ENCODE measurements at regions not wholly inside any gene's neighbourhood (a gene's known extent, or its start where the extent isn't known, plus 50 kb on each side); places are given as distances from the start of the nearest gene placed in this dataset.

DNA sequence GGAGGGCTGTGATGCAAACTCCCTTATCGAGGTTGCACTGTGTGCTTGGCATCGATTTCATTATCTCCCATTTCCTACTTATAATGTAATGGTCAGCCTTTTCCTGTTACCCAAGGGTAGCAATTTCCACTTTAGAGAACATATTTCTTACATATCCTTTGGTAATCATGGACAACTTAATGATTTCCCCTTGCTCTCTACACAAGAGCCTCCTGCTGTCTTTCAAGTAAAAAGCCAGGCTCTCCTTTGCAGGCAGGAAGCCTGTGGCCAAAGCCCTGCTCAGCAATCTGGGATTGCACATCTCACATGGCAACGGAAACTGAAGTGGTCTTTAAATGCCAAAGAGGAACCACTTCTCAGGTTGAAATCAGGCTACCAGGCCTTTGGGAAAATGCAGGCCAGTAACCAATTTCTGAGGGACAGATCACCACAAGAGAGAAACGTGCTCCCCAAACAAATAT, 86.7 kb upstream of the IKZF1 start:
- DNase-seq (ENCODE audit: low read depth), result no peak
- Histone ChIP-seq H3K27me3 (replicated peaks; ENCODE audit: control insufficient read depth, insufficient read depth, low read length) (peaks cover 5% of the 10 kb centered on the region), H3K9ac (ENCODE audit: low read length) (no peak overlapping the region), H3K9me3 (ENCODE audit: control insufficient read depth, low read length) (peaks cover 18% of the 10 kb centered on the region), H3K4me1 (ENCODE audit: control insufficient read depth, insufficient read depth, low read length) (no peaks in the 10 kb centered on the region), H3K36me3 (ENCODE audit: control insufficient read depth, insufficient read depth, low read length, severe bottlenecking) (no peaks in the 10 kb centered on the region), H3K4me3 (ENCODE audit: low read length) (no peak overlapping the region)

GRCh38 chr7:50217401-50217800, 87.1 kb upstream of the IKZF1 start:
- peaks cover 14% of the 10 kb centered on the region for H3K9me3 ChIP-seq (ENCODE audit: control insufficient read depth, low read length)
- no peak overlapping the region for H3K4me3 ChIP-seq (ENCODE audit: low read length)
- H3K36me3 ChIP-seq (ENCODE audit: control insufficient read depth, insufficient read depth, low read length, severe bottlenecking), result no peaks in the 10 kb centered on the region
- H3K9ac ChIP-seq (ENCODE audit: low read length), result no peak overlapping the region
- H3K27me3 ChIP-seq (replicated peaks; ENCODE audit: control insufficient read depth, insufficient read depth, low read length), result peaks cover 5% of the 10 kb centered on the region
- DNase-seq (ENCODE audit: low read depth), result no peak
- H3K4me1 ChIP-seq (ENCODE audit: control insufficient read depth, insufficient read depth, low read length), result no peaks in the 10 kb centered on the region

GRCh38 chr7:50216626-50217025, 87.9 kb upstream of the IKZF1 start:
- H3K9me3 ChIP-seq (ENCODE audit: control insufficient read depth, low read length), result peaks cover 6% of the 10 kb centered on the region

GRCh38 chr7:50214771-50215170, 89.7 kb upstream of the IKZF1 start:
- H3K27me3 ChIP-seq (replicated peaks; ENCODE audit: control insufficient read depth, insufficient read depth, low read length), result peaks cover 14% of the 10 kb centered on the region

More at GRCh38 chr7:50216626-50217025, 87.9 kb upstream of the IKZF1 start:
- Histone ChIP-seq H3K4me1 (ENCODE audit: control insufficient read depth, insufficient read depth, low read length) (no peaks in the 10 kb centered on the region), H3K9ac (ENCODE audit: low read length) (no peak overlapping the region), H3K4me3 (ENCODE audit: low read length) (no peak overlapping the region), H3K36me3 (ENCODE audit: control insufficient read depth, insufficient read depth, low read length, severe bottlenecking) (no peaks in the 10 kb centered on the region), H3K27me3 (replicated peaks; ENCODE audit: control insufficient read depth, insufficient read depth, low read length) (peaks cover 10% of the 10 kb centered on the region)
- no peak for DNase-seq (ENCODE audit: low read depth)

DNA sequence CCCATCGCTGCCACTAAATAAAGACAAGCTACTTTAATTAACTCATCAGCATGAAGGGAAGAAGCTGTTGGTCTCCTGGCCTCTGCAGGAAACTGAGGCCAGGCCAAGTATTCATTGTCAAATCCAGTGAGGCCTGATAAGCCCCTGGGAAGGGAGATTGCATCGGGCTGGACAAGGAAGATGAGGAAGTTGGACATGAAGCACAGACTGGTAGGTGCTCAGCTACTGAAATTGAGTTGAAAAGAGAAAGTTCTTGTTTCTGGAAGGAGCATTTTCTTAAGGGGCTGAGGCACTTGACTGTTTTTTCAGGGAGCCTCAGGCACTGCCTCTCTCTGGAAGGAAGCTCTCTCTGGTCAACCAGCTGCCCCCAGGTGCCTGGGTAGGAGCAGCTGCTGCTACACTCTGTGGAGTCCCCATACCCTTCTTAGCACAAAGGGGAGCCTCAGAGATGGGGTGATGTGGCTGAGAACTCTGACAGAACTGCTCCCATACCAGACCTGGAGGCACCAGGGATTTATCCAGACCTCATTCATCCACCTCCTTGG, 90.3 kb upstream of the IKZF1 start:
- Histone ChIP-seq H3K27me3 (replicated peaks; ENCODE audit: control insufficient read depth, insufficient read depth, low read length) (peaks cover 14% of the 10 kb centered on the region), H3K4me1 (ENCODE audit: control insufficient read depth, insufficient read depth, low read length) (no peaks in the 10 kb centered on the region), H3K36me3 (ENCODE audit: control insufficient read depth, insufficient read depth, low read length, severe bottlenecking) (no peaks in the 10 kb centered on the region), H3K9ac (ENCODE audit: low read length) (no peak overlapping the region), H3K9me3 (ENCODE audit: control insufficient read depth, low read length) (no peaks in the 10 kb centered on the region), H3K4me3 (ENCODE audit: low read length) (no peak overlapping the region)
- DNase-seq (ENCODE audit: low read depth), result no peak

More at GRCh38 chr7:50214771-50215170, 89.7 kb upstream of the IKZF1 start:
- no peaks in the 10 kb centered on the region for H3K9me3 ChIP-seq (ENCODE audit: control insufficient read depth, low read length)
- DNase-seq (ENCODE audit: low read depth), result no peak
- no peak overlapping the region for H3K4me3 ChIP-seq (ENCODE audit: low read length)
- no peaks in the 10 kb centered on the region for H3K36me3 ChIP-seq (ENCODE audit: control insufficient read depth, insufficient read depth, low read length, severe bottlenecking)
- H3K4me1 ChIP-seq (ENCODE audit: control insufficient read depth, insufficient read depth, low read length), result no peaks in the 10 kb centered on the region
- no peak overlapping the region for H3K9ac ChIP-seq (ENCODE audit: low read length)

DNA sequence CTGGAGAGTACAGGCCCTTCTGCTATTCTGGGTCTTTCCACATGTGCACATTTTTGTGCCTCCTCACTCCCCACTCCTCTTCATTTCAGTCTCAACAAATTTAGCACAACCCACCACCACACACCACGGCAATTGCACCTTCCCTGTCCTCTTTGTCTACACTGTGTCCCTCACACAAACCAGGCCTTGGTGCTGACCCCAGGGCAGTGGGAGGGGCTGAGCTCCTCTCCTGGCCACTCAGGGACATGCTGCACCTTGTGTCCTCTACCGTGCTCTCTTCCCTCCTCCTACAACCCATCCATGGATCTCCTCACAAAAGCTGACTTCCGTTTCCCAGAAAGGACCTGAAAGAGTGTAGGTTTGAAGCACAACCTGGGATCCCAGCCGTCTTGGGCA, 90.9 kb upstream of the IKZF1 start:
- Histone ChIP-seq H3K9me3 (ENCODE audit: control insufficient read depth, low read length) (no peaks in the 10 kb centered on the region), H3K4me1 (ENCODE audit: control insufficient read depth, insufficient read depth, low read length) (no peaks in the 10 kb centered on the region), H3K9ac (ENCODE audit: low read length) (no peak overlapping the region), H3K4me3 (ENCODE audit: low read length) (no peak overlapping the region), H3K27me3 (replicated peaks; ENCODE audit: control insufficient read depth, insufficient read depth, low read length) (peaks cover 14% of the 10 kb centered on the region), H3K36me3 (ENCODE audit: control insufficient read depth, insufficient read depth, low read length, severe bottlenecking) (no peaks in the 10 kb centered on the region)
- DNase-seq (ENCODE audit: low read depth), result no peak

- Histone ChIP-seq H3K9me3 (ENCODE audit: control insufficient read depth, low read length) (no peaks in the 10 kb centered on the region), H3K27me3 (replicated peaks; ENCODE audit: control insufficient read depth, insufficient read depth, low read length) (peaks cover 14% of the 10 kb centered on the region), H3K36me3 (ENCODE audit: control insufficient read depth, insufficient read depth, low read length, severe bottlenecking) (no peaks in the 10 kb centered on the region), H3K9ac (ENCODE audit: low read length) (no peak overlapping the region), H3K4me1 (ENCODE audit: control insufficient read depth, insufficient read depth, low read length) (no peaks in the 10 kb centered on the region), H3K4me3 (ENCODE audit: low read length) (no peak overlapping the region)
- no peak for DNase-seq (ENCODE audit: low read depth)
Measured at GRCh38 chr7:50212666-50213621, 91.6 kb upstream of the IKZF1 start.

DNA sequence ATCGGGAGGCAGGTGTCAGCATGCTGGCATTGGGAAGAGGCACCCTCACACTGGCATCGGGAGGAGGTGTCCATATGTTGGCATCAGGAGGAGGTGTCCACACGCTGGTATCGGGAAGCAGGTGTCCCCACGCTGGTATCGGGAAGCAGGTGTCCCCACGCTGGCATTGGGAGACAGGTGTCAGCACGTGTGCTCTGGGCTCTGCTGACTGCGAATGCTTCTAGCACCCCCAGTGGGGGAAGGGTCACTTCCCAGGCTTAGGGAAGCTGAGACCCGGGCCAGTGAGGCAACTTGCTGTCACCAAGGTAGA, 92.5 kb upstream of the IKZF1 start:
- no peak for DNase-seq (ENCODE audit: low read depth)
- Histone ChIP-seq H3K9ac (ENCODE audit: low read length) (no peak overlapping the region), H3K4me3 (ENCODE audit: low read length) (no peak overlapping the region), H3K36me3 (ENCODE audit: control insufficient read depth, insufficient read depth, low read length, severe bottlenecking) (no peaks in the 10 kb centered on the region), H3K9me3 (ENCODE audit: control insufficient read depth, low read length) (no peaks in the 10 kb centered on the region), H3K4me1 (ENCODE audit: control insufficient read depth, insufficient read depth, low read length) (no peaks in the 10 kb centered on the region), H3K27me3 (replicated peaks; ENCODE audit: control insufficient read depth, insufficient read depth, low read length) (peaks cover 14% of the 10 kb centered on the region)

GRCh38 chr7:50211130-50212015, 93.1 kb upstream of the IKZF1 start:
- peaks cover 14% of the 10 kb centered on the region for H3K27me3 ChIP-seq (replicated peaks; ENCODE audit: control insufficient read depth, insufficient read depth, low read length)
- no peak overlapping the region for H3K4me3 ChIP-seq (ENCODE audit: low read length)
- H3K36me3 ChIP-seq (ENCODE audit: control insufficient read depth, insufficient read depth, low read length, severe bottlenecking), result no peaks in the 10 kb centered on the region
- no peak for DNase-seq (ENCODE audit: low read depth)
- H3K9me3 ChIP-seq (ENCODE audit: control insufficient read depth, low read length), result no peaks in the 10 kb centered on the region
- no peak overlapping the region for H3K9ac ChIP-seq (ENCODE audit: low read length)
- no peaks in the 10 kb centered on the region for H3K4me1 ChIP-seq (ENCODE audit: control insufficient read depth, insufficient read depth, low read length)

DNA sequence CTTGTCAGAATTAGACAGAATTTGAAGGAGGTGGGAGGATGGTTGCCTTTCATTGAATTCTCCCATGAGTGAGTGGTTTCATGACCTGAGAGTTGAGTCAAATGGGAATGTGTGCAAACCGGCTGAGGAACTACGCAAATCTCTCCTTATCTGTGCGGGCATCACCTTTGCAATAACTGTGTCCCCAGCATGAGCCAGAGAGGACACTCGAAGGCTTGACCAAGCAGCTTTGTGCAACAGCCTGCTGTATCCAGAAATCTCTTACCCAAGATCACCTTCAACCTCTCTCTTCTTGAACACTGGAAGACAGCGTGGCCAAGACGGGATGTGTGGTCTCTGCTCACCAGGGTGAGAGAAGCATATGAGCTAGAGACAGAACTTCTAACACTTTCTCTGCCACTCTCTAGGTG, 93.8 kb upstream of the IKZF1 start:
- Histone ChIP-seq H3K27me3 (replicated peaks; ENCODE audit: control insufficient read depth, insufficient read depth, low read length) (peaks cover 14% of the 10 kb centered on the region), H3K9me3 (ENCODE audit: control insufficient read depth, low read length) (no peaks in the 10 kb centered on the region), H3K36me3 (ENCODE audit: control insufficient read depth, insufficient read depth, low read length, severe bottlenecking) (no peaks in the 10 kb centered on the region), H3K4me1 (ENCODE audit: control insufficient read depth, insufficient read depth, low read length) (no peaks in the 10 kb centered on the region), H3K4me3 (ENCODE audit: low read length) (no peak overlapping the region), H3K9ac (ENCODE audit: low read length) (no peak overlapping the region)
- no peak for DNase-seq (ENCODE audit: low read depth)
